BE2C (cell line): ENCODE measurements at regions not wholly inside any gene's neighbourhood (a gene's known extent, or its start where the extent isn't known, plus 50 kb on each side); places are given as distances from the start of the nearest gene placed in this dataset.

ENCODE experiments used
- DNase-seq: peaks from one replicate; pipeline ENCODE4 v3.0.0-alpha.2; 2020
- H3K27me3 ChIP-seq: fragments of 250-450 bp; sonication (Bioruptor Pico); 2 replicates; pipeline ENCODE4 v1.5.1; 2020; ENCODE audit warnings: mild to moderate bottlenecking
- H3K36me3 ChIP-seq: fragments of 250-450 bp; sonication (Bioruptor Pico); 2 replicates; pipeline ENCODE4 v1.5.1; 2020; ENCODE audit warnings: mild to moderate bottlenecking
- H3K4me1 ChIP-seq: fragments of 250-450 bp; sonication (Bioruptor Pico); 2 replicates; pipeline ENCODE4 v1.5.1; 2020
- H3K4me3 ChIP-seq: 2 replicates; pipeline ENCODE4 v1.5.1; 2011; ENCODE audit warnings: low read depth, low read length
- H3K9me3 ChIP-seq: fragments of 250-450 bp; sonication (Bioruptor Pico); 2 replicates; pipeline ENCODE4 v1.5.1; 2020
- CTCF ChIP-seq: IDR thresholded peaks from 2 replicates; pipeline ENCODE4 v1.5.1; 2012; ENCODE audit warnings: mild to moderate bottlenecking, low read depth, low read length

- TF ChIP-seq CTCF, result no peak
- Histone ChIP-seq H3K9me3 (no peaks in the 10 kb centered on the region), H3K36me3 (no peaks in the 10 kb centered on the region), H3K27me3 (no peaks in the 10 kb centered on the region), H3K4me1 (peaks cover 4% of the 10 kb centered on the region; the same call in 1 of the 2 replicates), H3K4me3 (no peak overlapping the region)
- DNase-seq, result no peak
Measured at GRCh38 chr13:109476001-109476400, 310.4 kb downstream of the IRS2 start.

GRCh38 chr13:109468123-109468522, 318.3 kb downstream of the IRS2 start:
- H3K9me3 ChIP-seq, result no peaks in the 10 kb centered on the region
- H3K36me3 ChIP-seq, result no peaks in the 10 kb centered on the region
- no peak overlapping the region for H3K4me3 ChIP-seq
- H3K27me3 ChIP-seq, result no peaks in the 10 kb centered on the region
- no peak for DNase-seq
- no peaks in the 10 kb centered on the region for H3K4me1 ChIP-seq
- no peak for TF ChIP-seq CTCF

DNA sequence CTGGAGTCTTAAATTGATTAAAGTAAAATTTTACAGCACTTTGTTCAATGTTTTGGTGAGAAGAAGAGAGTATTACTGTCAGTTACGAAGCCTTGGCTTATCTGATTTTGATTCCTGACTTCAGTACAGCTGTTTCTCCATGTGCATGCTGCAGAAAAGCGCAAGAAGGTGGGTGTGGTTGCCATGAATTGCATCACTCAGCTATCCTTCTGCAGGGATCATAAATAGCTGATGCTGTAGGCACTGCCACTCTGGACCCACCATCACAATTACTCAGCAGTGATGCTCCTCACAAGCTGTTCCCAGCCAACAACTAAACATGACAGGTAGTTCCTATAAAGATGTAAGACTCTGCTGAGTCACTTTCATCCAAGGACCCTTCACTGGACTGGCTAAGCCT, 321.2 kb downstream of the IRS2 start:
- no peak for DNase-seq
- H3K9me3 ChIP-seq, result no peaks in the 10 kb centered on the region
- no peak for TF ChIP-seq CTCF

GRCh38 chr13:109454167-109454917, 332.0 kb downstream of the IRS2 start:
- Histone ChIP-seq H3K4me3 (no peak overlapping the region), H3K27me3 (no peaks in the 10 kb centered on the region), H3K36me3 (no peaks in the 10 kb centered on the region), H3K4me1 (no peaks in the 10 kb centered on the region), H3K9me3 (no peaks in the 10 kb centered on the region)
- no peak for DNase-seq
- TF ChIP-seq CTCF, result no peak

More for the DNA sequence above, 321.2 kb downstream of the IRS2 start:
- Histone ChIP-seq H3K36me3 (no peaks in the 10 kb centered on the region), H3K4me1 (no peaks in the 10 kb centered on the region), H3K4me3 (no peak overlapping the region), H3K27me3 (no peaks in the 10 kb centered on the region)

DNA sequence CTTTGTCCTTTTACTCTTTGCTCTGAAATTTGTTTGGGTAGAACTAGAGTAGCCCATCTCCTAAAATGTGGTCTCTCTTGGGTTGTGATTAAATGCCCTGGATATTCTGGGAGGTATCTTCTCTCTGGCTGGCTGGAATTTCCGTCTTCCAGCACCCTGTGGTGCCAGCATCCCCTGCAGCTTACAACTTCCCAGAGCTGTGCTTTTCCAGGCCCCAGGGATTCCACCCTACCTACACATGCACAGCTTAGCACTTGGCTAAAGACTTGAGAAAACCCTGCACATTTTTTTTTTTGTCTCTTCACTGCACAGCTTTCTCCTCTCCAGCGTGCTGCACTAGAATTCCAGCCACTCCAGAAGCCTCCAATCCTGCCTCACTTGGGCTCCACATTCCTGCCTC, 334.7 kb downstream of the IRS2 start:
- Histone ChIP-seq H3K4me3 (no peak overlapping the region), H3K4me1 (no peaks in the 10 kb centered on the region), H3K9me3 (no peaks in the 10 kb centered on the region), H3K36me3 (no peaks in the 10 kb centered on the region), H3K27me3 (no peaks in the 10 kb centered on the region)
- no peak for DNase-seq
- TF ChIP-seq CTCF, result no peak

GRCh38 chr13:109448629-109449028, 337.8 kb downstream of the IRS2 start:
- Histone ChIP-seq H3K27me3 (no peaks in the 10 kb centered on the region), H3K4me3 (no peak overlapping the region), H3K4me1 (no peaks in the 10 kb centered on the region), H3K36me3 (no peaks in the 10 kb centered on the region), H3K9me3 (no peaks in the 10 kb centered on the region)
- TF ChIP-seq CTCF, result no peak
- DNase-seq, result no peak
